Fibroblast of skin of left quadriceps (primary cell): ENCODE measurements at regions not wholly inside any gene's neighbourhood (a gene's known extent, or its start where the extent isn't known, plus 50 kb on each side); places are given as distances from the start of the nearest gene placed in this dataset.
"Not testable (repeated sequence)": the region's sequence is repeated elsewhere in the genome, so short reads cannot be mapped to it uniquely, and the experiment has no call there.

Source experiments
- DNase-seq, 2 experiments: peaks; one replicate each; pipeline ENCODE4 v3.0.0-alpha.2; 2013; ENCODE audit warnings: low read depth in 2 of 2

- DNase-seq = no peak
Observed at GRCh38 chr6:78502386-78502887, 364.9 kb upstream of the IRAK1BP1 start.

- no peak for DNase-seq
Observed at GRCh38 chr6:78505178-78505577, 362.2 kb upstream of the IRAK1BP1 start.

GRCh38 chr6:78511009-78511408 is 356.3 kb upstream of the IRAK1BP1 start:
- DNase-seq = no peak

- DNase-seq = no peak
Observed at GRCh38 chr6:78513856-78514255, 353.5 kb upstream of the IRAK1BP1 start.

- no peak for DNase-seq
Observed at GRCh38 chr6:78515271-78515670, 352.1 kb upstream of the IRAK1BP1 start.

- no peak for DNase-seq
Observed at GRCh38 chr6:78517399-78517798, 350.0 kb upstream of the IRAK1BP1 start.

- no peak for DNase-seq
Observed at GRCh38 chr6:78523622-78524021, 343.7 kb upstream of the IRAK1BP1 start.

- DNase-seq = no peak
Observed at GRCh38 chr6:78525976-78526375, 341.4 kb upstream of the IRAK1BP1 start.

- no peak for DNase-seq
Observed at GRCh38 chr6:78526432-78526831, 340.9 kb upstream of the IRAK1BP1 start.

- no peak for DNase-seq
Observed at GRCh38 chr6:78528926-78529325, 338.4 kb upstream of the IRAK1BP1 start.

GRCh38 chr6:78530208-78530607 is 337.1 kb upstream of the IRAK1BP1 start:
- DNase-seq = no peak

- DNase-seq = no peak
Observed at GRCh38 chr6:78533426-78533825, 333.9 kb upstream of the IRAK1BP1 start.

- DNase-seq = no peak
Observed at GRCh38 chr6:78533876-78534275, 333.5 kb upstream of the IRAK1BP1 start.

- DNase-seq = no peak
Observed at GRCh38 chr6:78538002-78538401, 329.3 kb upstream of the IRAK1BP1 start.

GRCh38 chr6:78547636-78548035 is 319.7 kb upstream of the IRAK1BP1 start:
- DNase-seq = not testable (repeated sequence)

- no peak for DNase-seq
Observed at GRCh38 chr6:78551361-78551760, 316.0 kb upstream of the IRAK1BP1 start.

- DNase-seq = no peak
Observed at GRCh38 chr6:78552435-78552834, 314.9 kb upstream of the IRAK1BP1 start.

- DNase-seq = no peak
Observed at GRCh38 chr6:78554341-78554740, 313.0 kb upstream of the IRAK1BP1 start.

- DNase-seq = no peak
Observed at GRCh38 chr6:78559056-78559455, 308.3 kb upstream of the IRAK1BP1 start.

- no peak for DNase-seq
Observed at GRCh38 chr6:78561015-78561414, 306.3 kb upstream of the IRAK1BP1 start.

- no peak for DNase-seq
Observed at GRCh38 chr6:78565997-78566396, 301.4 kb upstream of the IRAK1BP1 start.

GRCh38 chr6:78570044-78570443 is 297.3 kb upstream of the IRAK1BP1 start:
- DNase-seq = no peak

- DNase-seq = no peak
Observed at GRCh38 chr6:78577585-78577984, 289.8 kb upstream of the IRAK1BP1 start.

GRCh38 chr6:78578430-78578829 is 288.9 kb upstream of the IRAK1BP1 start:
- DNase-seq = no peak

- DNase-seq = no peak
Observed at GRCh38 chr6:78580923-78581322, 286.4 kb upstream of the IRAK1BP1 start.
